ENCODE measurements at regions not wholly inside any gene's neighbourhood (a gene's known extent, or its start where the extent isn't known, plus 50 kb on each side); places are given as distances from the start of the nearest gene placed in this dataset.

DNA sequence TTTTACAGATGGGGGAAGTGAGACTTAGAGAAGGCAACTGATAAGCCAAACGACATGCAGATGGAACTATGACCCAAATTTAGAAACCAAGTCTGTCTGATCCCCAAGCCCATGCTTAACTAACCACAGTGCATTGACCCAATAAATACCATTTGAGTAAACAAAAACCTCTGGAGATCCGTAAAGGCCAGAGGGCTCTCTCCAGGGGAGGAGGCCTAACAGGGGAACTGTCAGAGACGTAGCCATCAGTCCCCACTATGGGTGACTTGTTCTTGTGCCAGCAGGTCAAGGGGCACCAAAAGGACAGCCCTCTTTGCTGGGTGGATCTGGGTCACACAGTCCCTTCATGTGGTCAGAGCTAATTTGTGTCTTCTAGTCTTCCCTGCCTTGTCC lies 420.2 kb downstream of the BCOR start:
- TF ChIP-seq ZBTB33 (IDR thresholded peaks at IDR 0.05; ENCODE audit: extremely low read depth, insufficient replicate concordance, low read length) (no peak), ZFX (IDR thresholded peaks at IDR 0.05) (no peak), CTCF (IDR thresholded peaks at IDR 0.05 in 2 of 3, conservative IDR thresholded peaks at IDR 0.05 in 1 of 3; ENCODE audit: borderline replicate concordance in 1 of 3, insufficient read depth in 1 of 3, low read depth in 2 of 3, low read length in 2 of 3) (no peak), REST (IDR thresholded peaks at IDR 0.05; ENCODE audit: low read depth) (no peak), EZH2 (IDR thresholded peaks at IDR 0.05) (no peak), EZH2phosphoT487 (IDR thresholded peaks at IDR 0.05; ENCODE audit: borderline replicate concordance) (no peak), JUND (IDR thresholded peaks at IDR 0.05) (no peak)

Measured in HCT116 (cell line).